ENCODE measurements at regions not wholly inside any gene's neighbourhood (a gene's known extent, or its start where the extent isn't known, plus 50 kb on each side); places are given as distances from the start of the nearest gene placed in this dataset.

- DNase-seq: no peak
Observed at GRCh38 chr21:14716761-14717396, 170.8 kb upstream of the SAMSN1 start.

GRCh38 chr21:14713109-14713508 is 167.0 kb upstream of the SAMSN1 start:
- DNase-seq: no peak

- DNase-seq: no peak
Observed at GRCh38 chr21:14712121-14712715, 166.1 kb upstream of the SAMSN1 start.

- DNase-seq: no peak
Observed at GRCh38 chr21:14711287-14711686, 165.2 kb upstream of the SAMSN1 start.

GRCh38 chr21:14707511-14708020 is 161.5 kb upstream of the SAMSN1 start:
- DNase-seq: no peak

GRCh38 chr21:14706712-14707510 is 160.8 kb upstream of the SAMSN1 start:
- no peak for DNase-seq

GRCh38 chr21:14699433-14700407 is 153.6 kb upstream of the SAMSN1 start:
- no peak for DNase-seq

- DNase-seq: no peak
Observed at GRCh38 chr21:14697769-14698168, 151.7 kb upstream of the SAMSN1 start.

- DNase-seq: no peak
Observed at GRCh38 chr21:14694817-14695216, 148.7 kb upstream of the SAMSN1 start.

- DNase-seq: no peak
Observed at GRCh38 chr21:14693997-14694396, 147.9 kb upstream of the SAMSN1 start.

GRCh38 chr21:14691914-14692313 is 145.8 kb upstream of the SAMSN1 start:
- DNase-seq: no peak

- DNase-seq: no peak
Observed at GRCh38 chr21:14690886-14691285, 144.8 kb upstream of the SAMSN1 start.

- no peak for DNase-seq
Observed at GRCh38 chr21:14688936-14689335, 142.8 kb upstream of the SAMSN1 start.

- DNase-seq: no peak
Observed at GRCh38 chr21:14688412-14688811, 142.3 kb upstream of the SAMSN1 start.

GRCh38 chr21:14687268-14687625 is 141.1 kb upstream of the SAMSN1 start:
- no peak for DNase-seq

GRCh38 chr21:14686466-14687267 is 140.6 kb upstream of the SAMSN1 start:
- no peak for DNase-seq

GRCh38 chr21:14685568-14685967 is 139.5 kb upstream of the SAMSN1 start:
- no peak for DNase-seq

GRCh38 chr21:14684071-14684470 is 138.0 kb upstream of the SAMSN1 start:
- DNase-seq: no peak

GRCh38 chr21:14683063-14683462 is 136.9 kb upstream of the SAMSN1 start:
- DNase-seq: no peak

GRCh38 chr21:14678973-14679574 is 133.0 kb upstream of the SAMSN1 start:
- no peak for DNase-seq

- no peak for DNase-seq
Observed at GRCh38 chr21:14677639-14678179, 131.6 kb upstream of the SAMSN1 start.

All from stimulated activated CD4-positive, alpha-beta T cell treated with anti-CD3 and anti-CD28 coated beads, Interleukin-12 subunit alpha, Interleukin-12 subunit beta, amount 100 ng/mL, for 4 hours (primary cell).